Thyroid gland (tissue), 4 donors: ENCODE measurements at regions not wholly inside any gene's neighbourhood (a gene's known extent, or its start where the extent isn't known, plus 50 kb on each side); places are given as distances from the start of the nearest gene placed in this dataset.

ENCODE experiments used
- CTCF ChIP-seq, 6 experiments: fragments of 200-600 bp in 3 of 6; fragments of 450-650 bp in 3 of 6; sonication (generic) in 3 of 6; IDR thresholded peaks; one replicate each; pipeline ENCODE4 v1.5.1; 2016 to 2019; ENCODE audit warnings: antibody characterized with exemption in 6 of 6, mild to moderate bottlenecking in 2 of 6, inconsistent platforms in 1 of 6, moderate library complexity in 1 of 6
- POLR2A ChIP-seq, 2 donors: fragments of 450-650 bp; IDR thresholded peaks; one replicate each; pipeline ENCODE4 v1.6.1; 2017; ENCODE audit warnings: antibody characterized with exemption in 2 of 2, mild to moderate bottlenecking in 2 of 2, moderate library complexity in 1 of 2

DNA sequence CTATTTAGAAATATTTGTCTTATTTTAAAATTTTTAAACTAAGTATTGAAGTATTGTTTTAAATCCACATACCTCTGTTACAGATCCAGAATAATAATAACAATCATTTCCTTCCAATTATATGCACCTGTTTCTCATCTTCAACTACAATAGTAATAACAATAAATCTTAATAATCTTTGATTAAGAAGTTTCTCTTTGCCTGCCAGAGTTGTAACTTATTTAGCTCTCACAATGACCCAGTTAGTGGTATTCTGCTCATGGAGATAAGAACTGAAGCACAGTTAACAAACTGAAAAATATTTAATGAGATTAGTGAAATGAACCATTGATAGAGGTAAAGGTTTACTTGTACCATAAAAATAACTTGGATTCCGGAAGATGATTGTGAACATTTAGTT is 796.3 kb downstream of the LUZP2 start:
- TF ChIP-seq POLR2A (IDR thresholded peaks at IDR 0.05) (no peak), CTCF (IDR thresholded peaks at IDR 0.05) (no peak)
